HS-27A (cell line): ENCODE measurements at regions not wholly inside any gene's neighbourhood (a gene's known extent, or its start where the extent isn't known, plus 50 kb on each side); places are given as distances from the start of the nearest gene placed in this dataset.
"Not testable (repeated sequence)": the region's sequence is repeated elsewhere in the genome, so short reads cannot be mapped to it uniquely, and the experiment has no call there.

Source experiments
- DNase-seq: peaks from one replicate; pipeline ENCODE4 v3.0.0-alpha.2; 2012; ENCODE audit warnings: low read depth, missing footprints

GRCh38 chr3:22386107-22386506 lies 635.1 kb upstream of the ZNF385D start:
- DNase-seq: no peak

- no peak for DNase-seq
Measured at GRCh38 chr3:22392286-22392685, 641.3 kb upstream of the ZNF385D start.

GRCh38 chr3:22392859-22393258 lies 641.8 kb upstream of the ZNF385D start:
- no peak for DNase-seq

- no peak for DNase-seq
Measured at GRCh38 chr3:22399566-22399965, 648.6 kb upstream of the ZNF385D start.

GRCh38 chr3:22401499-22401898 lies 650.5 kb upstream of the ZNF385D start:
- no peak for DNase-seq

GRCh38 chr3:22414239-22414638 lies 663.2 kb upstream of the ZNF385D start:
- DNase-seq: no peak

GRCh38 chr3:22416838-22417446 lies 665.9 kb upstream of the ZNF385D start:
- DNase-seq: not testable (repeated sequence)

- DNase-seq: no peak
Measured at GRCh38 chr3:22419261-22419660, 668.3 kb upstream of the ZNF385D start.

GRCh38 chr3:22421589-22421988 lies 670.6 kb upstream of the ZNF385D start:
- no peak for DNase-seq

GRCh38 chr3:22431334-22431733 lies 680.3 kb upstream of the ZNF385D start:
- no peak for DNase-seq

- DNase-seq: no peak
Measured at GRCh38 chr3:22439626-22440025, 688.6 kb upstream of the ZNF385D start.

- no peak for DNase-seq
Measured at GRCh38 chr3:22441711-22442110, 690.7 kb upstream of the ZNF385D start.

GRCh38 chr3:22443571-22444233 lies 692.7 kb upstream of the ZNF385D start:
- DNase-seq: no peak

GRCh38 chr3:22445336-22445735 lies 694.3 kb upstream of the ZNF385D start:
- DNase-seq: not testable (repeated sequence)

GRCh38 chr3:22450786-22451400 lies 699.9 kb upstream of the ZNF385D start:
- no peak for DNase-seq

GRCh38 chr3:22451501-22451900 lies 700.5 kb upstream of the ZNF385D start:
- no peak for DNase-seq

- no peak for DNase-seq
Measured at GRCh38 chr3:22453906-22454535, 703.0 kb upstream of the ZNF385D start.

GRCh38 chr3:22469995-22470394 lies 719.0 kb upstream of the ZNF385D start:
- no peak for DNase-seq

GRCh38 chr3:22471557-22471956 lies 720.5 kb upstream of the ZNF385D start:
- no peak for DNase-seq

- DNase-seq: peak; percentile 69
Measured at GRCh38 chr3:22474706-22475445, 723.9 kb upstream of the ZNF385D start.

GRCh38 chr3:22475665-22476240 lies 724.7 kb upstream of the ZNF385D start:
- DNase-seq: no peak

GRCh38 chr3:22476976-22477375 lies 726.0 kb upstream of the ZNF385D start:
- no peak for DNase-seq
